Body of pancreas (tissue), 4 donors: ENCODE measurements at regions not wholly inside any gene's neighbourhood (a gene's known extent, or its start where the extent isn't known, plus 50 kb on each side); places are given as distances from the start of the nearest gene placed in this dataset.

Experiments
- ATAC-seq: fragments of 150-250 bp; one replicate; pipeline ENCODE4 v1.9.1; 2016
- DNase-seq, 4 donors: peaks; one replicate each; pipeline ENCODE4 v3.0.0-alpha.2; 2019
- H3K27ac ChIP-seq, 4 donors: fragments of 200-600 bp; sonication (generic); 1 replicate in 3 of 4; 2 replicates in 1 of 4; pipeline versions ENCODE4 v1.5.1 to v1.6.1; 2016 to 2019; ENCODE audit warnings: mild to moderate bottlenecking in 1 of 4, mixed read lengths in 1 of 4, moderate library complexity in 1 of 4
- H3K27me3 ChIP-seq, 2 donors: fragments of 200-600 bp; sonication (generic); one replicate each; pipeline ENCODE4 v1.6.0; 2016; ENCODE audit warnings: mild to moderate bottlenecking in 1 of 2
- H3K36me3 ChIP-seq, 2 donors: fragments of 200-600 bp; sonication (generic); replicated peaks in 1 of 2; 2 replicates each; pipeline ENCODE4 v1.5.1; 2016; ENCODE audit warnings: low read depth in 2 of 2; ENCODE audit not compliant: insufficient read depth in 1 of 2
- H3K4me1 ChIP-seq: fragments of 200-600 bp; sonication (generic); one replicate; pipeline ENCODE4 v1.6.0; 2016
- H3K4me3 ChIP-seq, 2 donors: fragments of 200-600 bp; sonication (generic); 1 replicate in 1 of 2; 2 replicates in 1 of 2; pipeline ENCODE4 v1.5.1; 2016 to 2019
- H3K9me3 ChIP-seq, 3 donors: fragments of 200-600 bp; sonication (generic); 1 replicate in 2 of 3; 2 replicates in 1 of 3; pipeline ENCODE4 v1.5.1; 2016
- CTCF ChIP-seq, 7 experiments: fragments of 450-650 bp in 4 of 7; fragments of 200-600 bp in 3 of 7; sonication (generic) in 3 of 7; IDR thresholded peaks; one replicate each; pipeline ENCODE4 v1.5.1; 2016 to 2019; ENCODE audit warnings: antibody characterized with exemption in 7 of 7
- POLR2A ChIP-seq, 3 donors: fragments of 450-650 bp; IDR thresholded peaks; one replicate each; pipeline ENCODE4 v1.6.1; 2016; ENCODE audit warnings: antibody characterized with exemption in 3 of 3, mild to moderate bottlenecking in 2 of 3
- WGBS, 2 donors: methylation state at CpG; one replicate each; pipeline ENCODE4 v1.1.5; 2017; 5-methylcytosine and 5-hydroxymethylcytosine counted together
- intact Hi-C: fragments of 100-400 bp; cut with DNase I; formaldehyde crosslinking; loops from one replicate; pipeline ENCODE4 v1.15.1; 2023

GRCh38 chr12:82082501-82082900 lies 275.7 kb downstream of the CCDC59 start:
- intact Hi-C loops: no loop called here
- no peaks in the 10 kb centered on the region for H3K27me3 ChIP-seq
- no peak overlapping the region for H3K4me3 ChIP-seq
- H3K4me1 ChIP-seq: no peaks in the 10 kb centered on the region
- no peaks in the 10 kb centered on the region for H3K9me3 ChIP-seq
- 65 to 79% methylated on average over 3 of the region's 3 CpGs for WGBS, 2 donors
- no peak overlapping the region for H3K27ac ChIP-seq
- ATAC-seq (no peak), DNase-seq (no peak)
- TF ChIP-seq CTCF (IDR thresholded peaks at IDR 0.05) (no peak), POLR2A (IDR thresholded peaks at IDR 0.05) (no peak)
- H3K36me3 ChIP-seq: no peaks in the 10 kb centered on the region

- no peaks in the 10 kb centered on the region for H3K36me3 ChIP-seq
- H3K27ac ChIP-seq: no peak overlapping the region
- no peak for ATAC-seq
- intact Hi-C loops: no loop called here
- H3K9me3 ChIP-seq: no peaks in the 10 kb centered on the region
- 39 to 50% methylated on average over 2 of the region's 2 CpGs for WGBS, 2 donors
- H3K27me3 ChIP-seq: no peaks in the 10 kb centered on the region
- TF ChIP-seq CTCF (IDR thresholded peaks at IDR 0.05): no peak
- TF ChIP-seq POLR2A (IDR thresholded peaks at IDR 0.05): no peak
- no peaks in the 10 kb centered on the region for H3K4me1 ChIP-seq
- DNase-seq: no peak
- no peak overlapping the region for H3K4me3 ChIP-seq
These were observed 288.2 kb downstream of the CCDC59 start for GRCh38 chr12:82069931-82070514.

- Histone ChIP-seq H3K4me1 (no peaks in the 10 kb centered on the region), H3K27ac (no peak overlapping the region), H3K9me3 (no peaks in the 10 kb centered on the region), H3K36me3 (no peaks in the 10 kb centered on the region), H3K4me3 (no peak overlapping the region), H3K27me3 (no peaks in the 10 kb centered on the region)
- WGBS, 2 donors: 50 to 54% methylated on average over 3 of the region's 3 CpGs
- DNase-seq (no peak), ATAC-seq (no peak)
- intact Hi-C loops: no loop called here
- TF ChIP-seq POLR2A (IDR thresholded peaks at IDR 0.05) (no peak), CTCF (IDR thresholded peaks at IDR 0.05) (no peak)
These were observed 299.0 kb upstream of the PPFIA2 start for GRCh38 chr12:82058197-82058596.

GRCh38 chr12:82057770-82058169 lies 298.6 kb upstream of the PPFIA2 start:
- intact Hi-C loops: no loop called here
- no peak for ATAC-seq
- 58 to 61% methylated on average over 2 of the region's 2 CpGs for WGBS, 2 donors
- no peaks in the 10 kb centered on the region for H3K4me1 ChIP-seq
- no peak overlapping the region for H3K27ac ChIP-seq
- TF ChIP-seq CTCF (IDR thresholded peaks at IDR 0.05) (no peak), POLR2A (IDR thresholded peaks at IDR 0.05) (no peak)
- H3K9me3 ChIP-seq: no peaks in the 10 kb centered on the region
- no peaks in the 10 kb centered on the region for H3K27me3 ChIP-seq
- no peak overlapping the region for H3K4me3 ChIP-seq
- no peaks in the 10 kb centered on the region for H3K36me3 ChIP-seq
- no peak for DNase-seq

GRCh38 chr12:82055391-82055790 lies 296.2 kb upstream of the PPFIA2 start:
- intact Hi-C loops: no loop called here
- Histone ChIP-seq H3K9me3 (no peaks in the 10 kb centered on the region), H3K36me3 (no peaks in the 10 kb centered on the region), H3K27me3 (no peaks in the 10 kb centered on the region), H3K4me1 (no peaks in the 10 kb centered on the region), H3K27ac (no peak overlapping the region), H3K4me3 (no peak overlapping the region)
- DNase-seq: no peak
- no peak for ATAC-seq
- 68 to 71% methylated on average over 1 of the region's 1 CpG for WGBS, 2 donors
- TF ChIP-seq POLR2A (IDR thresholded peaks at IDR 0.05): no peak
- no peak for TF ChIP-seq CTCF (IDR thresholded peaks at IDR 0.05)
